ENCODE measurements at regions not wholly inside any gene's neighbourhood (a gene's known extent, or its start where the extent isn't known, plus 50 kb on each side); places are given as distances from the start of the nearest gene placed in this dataset.

GRCh38 chr2:176484838-176485237, 215.6 kb downstream of the MTX2 start:
- no peak for TF ChIP-seq CTCF (IDR thresholded peaks at IDR 0.05)
- TF ChIP-seq POLR2A (IDR thresholded peaks at IDR 0.05) = no peak
